HEK293 (cell line): ENCODE measurements at regions not wholly inside any gene's neighbourhood (a gene's known extent, or its start where the extent isn't known, plus 50 kb on each side); places are given as distances from the start of the nearest gene placed in this dataset.

Experiments used
- CTCF ChIA-PET: fragments of 350-600 bp; formaldehyde crosslinking; extraction: SDS; loops from one replicate; lab custom pipeline; 2021; ENCODE audit warnings: antibody characterized with exemption; lab: Yijun Ruan, JAX
- POLR2A ChIA-PET: fragments of 300-600 bp; formaldehyde crosslinking; extraction: SDS; loops from one replicate; lab custom pipeline; 2020; ENCODE audit warnings: antibody characterized with exemption, inconsistent platforms; lab: Yijun Ruan, JAX
- H3K27ac ChIP-seq: fragments of 200-500 bp; sonication (Bioruptor generic); 2 replicates; pipeline ENCODE4 v1.5.1; 2014; ENCODE audit warnings: low read depth, low read length, control low read depth, inconsistent platforms; ENCODE audit errors: extremely low read depth
- H3K36me3 ChIP-seq, 2 experiments: fragments of 200-500 bp in 1 of 2; sonication (Bioruptor generic) in 1 of 2; 1 replicate in 1 of 2; 2 replicates in 1 of 2; pipeline ENCODE4 v1.5.1; 2014 to 2017; ENCODE audit warnings: inconsistent platforms in 2 of 2, low read length in 2 of 2; ENCODE audit not compliant: control insufficient read depth in 2 of 2, insufficient read depth in 1 of 2
- H3K4me1 ChIP-seq: fragments of 200-500 bp; sonication (Bioruptor generic); 2 replicates; pipeline ENCODE4 v1.5.1; 2014; ENCODE audit warnings: mild to moderate bottlenecking, low read length, inconsistent platforms; ENCODE audit not compliant: control insufficient read depth, insufficient read depth
- H3K4me3 ChIP-seq: 2 replicates; pipeline ENCODE4 v1.5.1; 2011; ENCODE audit warnings: low read depth, mild to moderate bottlenecking, control low read depth, low read length, moderate library complexity
- H3K9me3 ChIP-seq: fragments of 200-500 bp; sonication (Bioruptor generic); 2 replicates; pipeline ENCODE4 v1.5.1; 2014; ENCODE audit warnings: low read depth, low read length, inconsistent platforms; ENCODE audit not compliant: control insufficient read depth, insufficient read depth
- GFI1B ChIP-seq: fragments of 450-650 bp; formaldehyde crosslinking; IDR thresholded peaks from 2 replicates; pipeline ENCODE4 v1.5.1; 2016; ENCODE audit warnings: missing biosample characterization, missing genetic modification characterization
- GLI2 ChIP-seq: fragments of 450-650 bp; formaldehyde crosslinking; IDR thresholded peaks from 2 replicates; pipeline ENCODE4; 2017; ENCODE audit warnings: missing biosample characterization, missing genetic modification characterization, low read depth, borderline replicate concordance
- GLIS1 ChIP-seq: fragments of 450-650 bp; formaldehyde crosslinking; IDR thresholded peaks from 2 replicates; pipeline ENCODE4 v1.5.1; 2016; ENCODE audit warnings: missing biosample characterization, missing genetic modification characterization
- GLIS2 ChIP-seq: fragments of 450-650 bp; formaldehyde crosslinking; IDR thresholded peaks from 2 replicates; pipeline ENCODE4 v1.5.1; 2016; ENCODE audit warnings: missing biosample characterization, missing genetic modification characterization
- HOXA7 ChIP-seq: sonication (generic); formaldehyde crosslinking; IDR thresholded peaks from 2 replicates; pipeline ENCODE4 v1.8.1; 2022; ENCODE audit warnings: missing genetic modification reagents, borderline replicate concordance
- IKZF3 ChIP-seq: fragments of 450-650 bp; IDR thresholded peaks from 2 replicates; pipeline ENCODE4 v1.5.0; 2018; ENCODE audit warnings: missing biosample characterization, mild to moderate bottlenecking, missing genetic modification characterization, moderate library complexity
- KLF17 ChIP-seq: fragments of 450-650 bp; formaldehyde crosslinking; IDR thresholded peaks from 2 replicates; pipeline ENCODE4 v1.5.1; 2016; ENCODE audit warnings: missing biosample characterization, missing genetic modification characterization
- PRDM1 ChIP-seq: fragments of 450-650 bp; formaldehyde crosslinking; IDR thresholded peaks from 2 replicates; pipeline ENCODE4; 2016; ENCODE audit warnings: missing biosample characterization, missing genetic modification characterization
- RBAK ChIP-seq: fragments of 450-650 bp; formaldehyde crosslinking; IDR thresholded peaks from 2 replicates; pipeline ENCODE4 v1.5.1; 2016; ENCODE audit warnings: missing biosample characterization, missing genetic modification characterization
- REPIN1 ChIP-seq: fragments of 450-650 bp; formaldehyde crosslinking; IDR thresholded peaks from 2 replicates; pipeline ENCODE4 v1.5.1; 2017; ENCODE audit warnings: missing biosample characterization, missing genetic modification characterization, low read depth
- SALL2 ChIP-seq: fragments of 450-650 bp; formaldehyde crosslinking; IDR thresholded peaks from 2 replicates; pipeline ENCODE4 v1.5.0; 2017; ENCODE audit warnings: missing biosample characterization, mild to moderate bottlenecking, missing genetic modification characterization, borderline replicate concordance
- SETDB1 ChIP-seq: IDR thresholded peaks from one replicate; pipeline ENCODE4 v1.6.1; 2017; ENCODE audit warnings: mild to moderate bottlenecking, low read length, moderate library complexity, mixed read lengths; ENCODE audit not compliant: insufficient read length
- TSHZ1 ChIP-seq: fragments of 450-650 bp; formaldehyde crosslinking; IDR thresholded peaks from 2 replicates; pipeline ENCODE4 v1.5.1; 2016; ENCODE audit warnings: missing biosample characterization, missing genetic modification characterization, borderline replicate concordance
- YY2 ChIP-seq: fragments of 450-650 bp; formaldehyde crosslinking; IDR thresholded peaks from 2 replicates; pipeline ENCODE4 v1.5.1; 2016; ENCODE audit warnings: missing biosample characterization, missing genetic modification characterization
- ZBTB8A ChIP-seq: fragments of 450-650 bp; formaldehyde crosslinking; IDR thresholded peaks from 2 replicates; pipeline ENCODE4 v1.5.1; 2016; ENCODE audit warnings: missing biosample characterization, missing genetic modification characterization
- ZNF148 ChIP-seq: fragments of 450-650 bp; formaldehyde crosslinking; IDR thresholded peaks from 2 replicates; pipeline ENCODE4 v1.5.0; 2017; ENCODE audit warnings: missing biosample characterization, missing genetic modification characterization, borderline replicate concordance
- ZNF2 ChIP-seq: fragments of 450-650 bp; formaldehyde crosslinking; IDR thresholded peaks from 2 replicates; pipeline ENCODE4 v1.5.1; 2016; ENCODE audit warnings: missing biosample characterization, missing genetic modification characterization
- ZNF239 ChIP-seq: fragments of 450-650 bp; formaldehyde crosslinking; IDR thresholded peaks from 2 replicates; pipeline ENCODE4 v1.5.1; 2016; ENCODE audit warnings: missing biosample characterization, missing genetic modification characterization
- ZNF26 ChIP-seq: fragments of 450-650 bp; formaldehyde crosslinking; IDR thresholded peaks from 2 replicates; pipeline ENCODE4 v1.5.1; 2016; ENCODE audit warnings: missing biosample characterization, missing genetic modification characterization
- ZNF335 ChIP-seq: fragments of 450-650 bp; formaldehyde crosslinking; conservative IDR thresholded peaks from 2 replicates; pipeline ENCODE4 v1.5.1; 2016; ENCODE audit warnings: missing biosample characterization, missing genetic modification characterization
- ZNF362 ChIP-seq: fragments of 450-650 bp; formaldehyde crosslinking; IDR thresholded peaks from 2 replicates; pipeline ENCODE4 v1.5.1; 2016; ENCODE audit warnings: missing biosample characterization, missing genetic modification characterization
- ZNF561 ChIP-seq: fragments of 450-650 bp; IDR thresholded peaks from 2 replicates; pipeline ENCODE4 v1.5.1; 2018; ENCODE audit warnings: missing biosample characterization, missing genetic modification characterization, borderline replicate concordance
- ZNF571 ChIP-seq: fragments of 450-650 bp; formaldehyde crosslinking; IDR thresholded peaks from 2 replicates; pipeline ENCODE4 v1.5.0; 2017; ENCODE audit warnings: missing biosample characterization, missing genetic modification characterization
- ZNF621 ChIP-seq: fragments of 450-650 bp; formaldehyde crosslinking; IDR thresholded peaks from 2 replicates; pipeline ENCODE4 v1.5.1; 2017; ENCODE audit warnings: missing biosample characterization, missing genetic modification characterization
- ZNF645 ChIP-seq: fragments of 450-650 bp; formaldehyde crosslinking; IDR thresholded peaks from 2 replicates; pipeline ENCODE4; 2016; ENCODE audit warnings: missing biosample characterization, missing genetic modification characterization
- ZNF707 ChIP-seq: fragments of 450-650 bp; formaldehyde crosslinking; IDR thresholded peaks from 2 replicates; pipeline ENCODE4 v1.5.1; 2016; ENCODE audit warnings: missing biosample characterization, missing genetic modification characterization
- ZNF776 ChIP-seq: fragments of 450-650 bp; formaldehyde crosslinking; IDR thresholded peaks from 2 replicates; pipeline ENCODE4 v1.5.0; 2017; ENCODE audit warnings: missing biosample characterization, missing genetic modification characterization, borderline replicate concordance

GRCh38 chr4:31104577-31104976 is 384.4 kb downstream of the PCDH7 start:
- H3K4me1 ChIP-seq: peaks cover 2% of the 10 kb centered on the region; the same call in 1 of the 2 replicates
- ChIA-PET POLR2A (no interaction called here), CTCF (no interaction called here)
- no peak overlapping the region for H3K4me3 ChIP-seq
- no peak overlapping the region for H3K27ac ChIP-seq
- no peaks in the 10 kb centered on the region for H3K9me3 ChIP-seq
- TF ChIP-seq SALL2 (tag by site-specific recombination) (no peak), YY2 (tag by site-specific recombination) (no peak), GLI2 (tag by site-specific recombination) (no peak), KLF17 (no peak), RBAK (no peak), ZNF707 (tag by site-specific recombination) (no peak), ZNF362 (tag by site-specific recombination) (no peak), ZNF335 (tag by site-specific recombination) (no peak), REPIN1 (tag by site-specific recombination) (no peak), ZNF645 (no peak), TSHZ1 (tag by site-specific recombination) (no peak), PRDM1 (no peak), ZNF561 (no peak), GLIS1 (tag by site-specific recombination) (no peak), ZBTB8A (tag by site-specific recombination) (no peak), ZNF26 (tag by site-specific recombination) (no peak)
- H3K36me3 ChIP-seq: no peaks in the 10 kb centered on the region

GRCh38 chr4:31106419-31106818 is 386.2 kb downstream of the PCDH7 start:
- POLR2A ChIA-PET: no interaction called here
- no peaks in the 10 kb centered on the region for H3K36me3 ChIP-seq
- H3K27ac ChIP-seq: no peak overlapping the region
- CTCF ChIA-PET: no interaction called here
- H3K4me1 ChIP-seq: peaks cover 2% of the 10 kb centered on the region; the same call in 1 of the 2 replicates
- no peak overlapping the region for H3K4me3 ChIP-seq
- no peaks in the 10 kb centered on the region for H3K9me3 ChIP-seq
- no peak for TF ChIP-seq IKZF3 (tag by site-specific recombination)
- TF ChIP-seq ZNF2: no peak
- TF ChIP-seq GLIS2: no peak
- no peak for TF ChIP-seq ZNF621 (tag by site-specific recombination)
- no peak for TF ChIP-seq HOXA7
- no peak for TF ChIP-seq ZNF571 (tag by site-specific recombination)
- no peak for TF ChIP-seq SETDB1
- TF ChIP-seq GFI1B (tag by site-specific recombination): no peak
- no peak for TF ChIP-seq ZNF776
- TF ChIP-seq ZNF148 (tag by site-specific recombination): no peak
- TF ChIP-seq ZNF239 (tag by site-specific recombination): no peak
